Mesodermal cell (in vitro differentiated cells): ENCODE measurements at regions not wholly inside any gene's neighbourhood (a gene's known extent, or its start where the extent isn't known, plus 50 kb on each side); places are given as distances from the start of the nearest gene placed in this dataset.

Experiments
- H3K27ac ChIP-seq: 2 replicates; pipeline ENCODE4 v1.7.0; 2013; ENCODE audit warnings: mild to moderate bottlenecking, low read depth, low read length, moderate library complexity; ENCODE audit not compliant: severe bottlenecking
- H3K36me3 ChIP-seq: 2 replicates; pipeline ENCODE4 v1.7.1; 2013; ENCODE audit warnings: mild to moderate bottlenecking, low read length, moderate library complexity; ENCODE audit not compliant: control insufficient read depth, insufficient read depth
- H3K4me1 ChIP-seq: one replicate; pipeline ENCODE4 v1.7.1; 2013; ENCODE audit warnings: mild to moderate bottlenecking, low read length; ENCODE audit not compliant: insufficient read depth, control insufficient read depth, poor library complexity, severe bottlenecking
- H3K4me3 ChIP-seq: 2 replicates; pipeline ENCODE4 v1.7.0; 2013; ENCODE audit warnings: low read length, control low read depth, mild to moderate bottlenecking; ENCODE audit not compliant: insufficient read depth, poor library complexity, severe bottlenecking; ENCODE audit errors: extremely low read depth
- H3K9me3 ChIP-seq: 2 replicates; pipeline ENCODE4 v1.7.1; 2013; ENCODE audit warnings: mild to moderate bottlenecking, low read length, moderate library complexity; ENCODE audit not compliant: control insufficient read depth
- WGBS, 2 experiments: methylation state at CpG; one replicate each; pipeline ENCODE4 v1.1.5; 2013; ENCODE audit warnings: missing lambda C conversion rate in 2 of 2; ENCODE audit not compliant: insufficient coverage in 2 of 2; 5-methylcytosine and 5-hydroxymethylcytosine counted together

- Histone ChIP-seq H3K36me3 (no peaks in the 10 kb centered on the region), H3K4me1 (peaks cover 2% of the 10 kb centered on the region), H3K27ac (no peak overlapping the region), H3K4me3 (no peak overlapping the region), H3K9me3 (no peaks in the 10 kb centered on the region)
- 100% methylated on average over 2 of the region's 2 CpGs; no CpG with 5 or more reads in 1 of the 2 experiments for WGBS, 2 experiments
Measured at GRCh38 chrX:150198776-150199175, 164.3 kb upstream of the MAMLD1 start.

- H3K27ac ChIP-seq: no peak overlapping the region
- no peaks in the 10 kb centered on the region for H3K9me3 ChIP-seq
- no peak overlapping the region for H3K4me3 ChIP-seq
- WGBS, 2 experiments: no CpG with 5 or more reads among the region's 5 CpGs
- H3K36me3 ChIP-seq: no peaks in the 10 kb centered on the region
- peaks cover 2% of the 10 kb centered on the region for H3K4me1 ChIP-seq
Measured at GRCh38 chrX:150199181-150199580, 163.9 kb upstream of the MAMLD1 start.

- Histone ChIP-seq H3K36me3 (no peaks in the 10 kb centered on the region), H3K4me3 (no peak overlapping the region), H3K9me3 (no peaks in the 10 kb centered on the region), H3K4me1 (peaks cover 2% of the 10 kb centered on the region), H3K27ac (no peak overlapping the region)
- 100% methylated on average over 1 of the region's 3 CpGs for WGBS, 2 experiments
Measured at GRCh38 chrX:150199803-150200202, 163.3 kb upstream of the MAMLD1 start.

GRCh38 chrX:150200361-150200760 lies 162.8 kb upstream of the MAMLD1 start:
- no peak overlapping the region for H3K27ac ChIP-seq

GRCh38 chrX:150200820-150201287 lies 162.3 kb upstream of the MAMLD1 start:
- Histone ChIP-seq H3K4me3 (no peak overlapping the region), H3K9me3 (no peaks in the 10 kb centered on the region), H3K36me3 (no peaks in the 10 kb centered on the region), H3K27ac (no peak overlapping the region), H3K4me1 (peaks cover 2% of the 10 kb centered on the region)
- 86 to 100% methylated on average over 2 to 4 of the region's 5 CpGs for WGBS, 2 experiments

More at GRCh38 chrX:150200361-150200760, 162.8 kb upstream of the MAMLD1 start:
- Histone ChIP-seq H3K36me3 (no peaks in the 10 kb centered on the region), H3K4me3 (no peak overlapping the region), H3K4me1 (peaks cover 2% of the 10 kb centered on the region), H3K9me3 (no peaks in the 10 kb centered on the region)
- no CpG with 5 or more reads among the region's 2 CpGs for WGBS, 2 experiments

DNA sequence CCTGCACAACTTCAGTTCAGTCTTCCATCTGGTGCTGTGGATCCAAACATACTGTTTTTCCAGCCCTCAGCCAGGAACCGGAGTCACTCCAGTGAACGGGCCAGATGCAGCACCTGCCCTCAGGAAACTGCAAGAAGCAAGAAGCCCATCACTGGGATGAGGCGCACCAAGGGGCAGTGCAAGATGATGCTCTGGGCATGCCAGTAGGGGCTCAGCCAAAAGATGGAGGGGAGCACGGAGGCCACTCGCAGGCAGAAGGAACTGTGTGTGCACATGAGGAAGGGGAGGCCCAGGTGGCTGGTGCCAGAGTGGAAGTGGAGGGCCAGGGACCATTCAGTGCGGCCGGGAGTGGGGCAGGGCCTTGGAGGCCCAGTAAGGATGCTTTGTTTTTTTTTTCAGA lies 161.7 kb upstream of the MAMLD1 start:
- no peak overlapping the region for H3K4me3 ChIP-seq
- peak overlapping the region; percentile 23 for H3K27ac ChIP-seq
- 94 to 100% methylated on average over 3 of the region's 7 CpGs for WGBS, 2 experiments
- H3K9me3 ChIP-seq: no peaks in the 10 kb centered on the region
- no peaks in the 10 kb centered on the region for H3K36me3 ChIP-seq
- peaks cover 2% of the 10 kb centered on the region for H3K4me1 ChIP-seq

- H3K27ac ChIP-seq: no peak overlapping the region
- no peaks in the 10 kb centered on the region for H3K9me3 ChIP-seq
- no peak overlapping the region for H3K4me3 ChIP-seq
- H3K36me3 ChIP-seq: no peaks in the 10 kb centered on the region
- peaks cover 2% of the 10 kb centered on the region for H3K4me1 ChIP-seq
- WGBS, 2 experiments: 100% methylated on average over 1 of the region's 3 CpGs; no CpG with 5 or more reads in 1 of the 2 experiments
Measured at GRCh38 chrX:150201841-150202240, 161.3 kb upstream of the MAMLD1 start.

DNA sequence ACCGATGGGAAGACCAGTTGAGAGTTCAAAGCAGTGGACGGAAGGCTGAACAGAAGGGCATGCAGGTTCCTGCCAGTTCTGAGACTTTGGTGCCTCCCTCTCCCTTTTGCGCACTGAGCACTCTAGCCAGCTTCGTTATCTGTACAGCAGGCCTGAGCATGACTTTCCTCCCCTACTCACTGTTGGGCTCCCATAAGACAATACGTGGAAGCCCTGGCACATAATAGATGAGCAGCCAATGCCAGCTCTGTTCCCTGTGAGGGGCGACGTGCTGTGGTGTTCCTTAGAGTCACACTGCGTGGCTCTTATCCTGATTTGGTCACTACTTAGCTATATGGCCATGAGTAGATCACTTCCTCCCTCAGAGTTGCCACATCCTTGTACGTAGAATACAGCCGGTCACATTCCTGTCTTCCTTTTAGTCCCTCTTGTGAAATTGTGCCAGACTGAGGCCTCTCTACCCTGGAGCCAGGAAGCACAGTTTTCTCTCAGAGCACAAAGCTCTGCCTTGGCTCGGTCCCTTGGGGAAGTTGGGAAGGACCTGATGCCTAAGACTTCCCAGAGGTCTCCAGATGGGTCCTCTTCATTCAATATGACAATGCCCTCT lies 160.4 kb upstream of the MAMLD1 start:
- H3K27ac ChIP-seq: no peak overlapping the region
- WGBS, 2 experiments: 96 to 98% methylated on average over 4 to 5 of the region's 11 CpGs
- peaks cover 2% of the 10 kb centered on the region for H3K4me1 ChIP-seq
- H3K9me3 ChIP-seq: no peaks in the 10 kb centered on the region
- no peak overlapping the region for H3K4me3 ChIP-seq
- no peaks in the 10 kb centered on the region for H3K36me3 ChIP-seq

- Histone ChIP-seq H3K4me3 (no peak overlapping the region), H3K9me3 (no peaks in the 10 kb centered on the region), H3K36me3 (no peaks in the 10 kb centered on the region), H3K4me1 (peaks cover 2% of the 10 kb centered on the region), H3K27ac (no peak overlapping the region)
- WGBS, 2 experiments: no CpG with 5 or more reads among the region's 2 CpGs
Measured at GRCh38 chrX:150203248-150203645, 159.9 kb upstream of the MAMLD1 start.

GRCh38 chrX:150205011-150205410 lies 158.1 kb upstream of the MAMLD1 start:
- Histone ChIP-seq H3K9me3 (no peaks in the 10 kb centered on the region), H3K4me3 (no peak overlapping the region), H3K27ac (no peak overlapping the region), H3K4me1 (peaks cover 2% of the 10 kb centered on the region), H3K36me3 (no peaks in the 10 kb centered on the region)
- WGBS, 2 experiments: no CpG with 5 or more reads among the region's 2 CpGs

DNA sequence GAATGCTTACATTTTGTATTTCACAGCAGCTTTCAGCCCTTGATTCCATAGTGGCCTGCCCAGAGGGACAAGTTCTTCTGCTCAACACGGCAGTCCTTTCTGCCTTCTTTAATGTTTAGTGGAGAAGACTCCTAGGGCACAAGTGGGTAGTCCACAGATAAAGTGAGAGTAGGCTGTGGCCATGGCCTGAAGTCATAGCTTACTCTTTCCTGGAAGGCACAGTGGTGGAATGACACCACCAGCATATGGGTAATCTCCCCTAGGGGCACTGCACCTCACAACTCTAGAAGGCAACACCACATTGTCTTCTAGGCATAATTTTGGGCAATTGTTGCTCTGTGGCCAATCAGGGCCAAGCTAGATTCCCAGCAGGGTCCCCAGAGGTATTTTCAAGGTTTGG lies 155.4 kb upstream of the MAMLD1 start:
- H3K4me1 ChIP-seq: no peaks in the 10 kb centered on the region
- no peaks in the 10 kb centered on the region for H3K36me3 ChIP-seq
- no peaks in the 10 kb centered on the region for H3K9me3 ChIP-seq
- H3K4me3 ChIP-seq: no peak overlapping the region
- H3K27ac ChIP-seq: no peak overlapping the region
- 80% methylated on average over 1 of the region's 1 CpG; no CpG with 5 or more reads in 1 of the 2 experiments for WGBS, 2 experiments
